ENCODE measurements at regions not wholly inside any gene's neighbourhood (a gene's known extent, or its start where the extent isn't known, plus 50 kb on each side); places are given as distances from the start of the nearest gene placed in this dataset.

- TF ChIP-seq CTCF (conservative IDR thresholded peaks at IDR 0.05 in 1 of 2, IDR thresholded peaks at IDR 0.05 in 1 of 2; ENCODE audit: low read depth in 1 of 2, low read length in 2 of 2) = no peak
- no peak for TF ChIP-seq EZH2 (IDR thresholded peaks at IDR 0.05; ENCODE audit: low read length, missing control alignments)
Observed at GRCh38 chr3:135454890-135455289, 510.6 kb upstream of the PPP2R3A start.
